ENCODE measurements at regions not wholly inside any gene's neighbourhood (a gene's known extent, or its start where the extent isn't known, plus 50 kb on each side); places are given as distances from the start of the nearest gene placed in this dataset.

GRCh38 chr11:93073508-93074280, 104.2 kb downstream of the MTNR1B start:
- Histone ChIP-seq H3K27ac (ENCODE audit: low read length) (no peak overlapping the region), H3K9me3 (ENCODE audit: insufficient read depth, low read length, severe bottlenecking) (no peaks in the 10 kb centered on the region), H4K20me1 (ENCODE audit: insufficient read depth, low read length) (no peaks in the 10 kb centered on the region)

GRCh38 chr11:93074352-93074751, 104.9 kb downstream of the MTNR1B start:
- no peak for ATAC-seq (ENCODE audit: insufficient read depth, low read depth)
- H3K9ac ChIP-seq (ENCODE audit: low read depth, low read length): no peak overlapping the region
- no peak overlapping the region for H3K4me2 ChIP-seq (ENCODE audit: insufficient read depth, low read length)
- H3K27me3 ChIP-seq (ENCODE audit: insufficient read depth, low read length, poor library complexity): no peaks in the 10 kb centered on the region
- H4K20me1 ChIP-seq (ENCODE audit: insufficient read depth, low read length): no peaks in the 10 kb centered on the region
- no peak overlapping the region for H3K27ac ChIP-seq (ENCODE audit: low read length)
- H2AFZ ChIP-seq (ENCODE audit: low read depth, low read length): no peak overlapping the region
- no peaks in the 10 kb centered on the region for H3K9me3 ChIP-seq (ENCODE audit: insufficient read depth, low read length, severe bottlenecking)
- no peaks in the 10 kb centered on the region for H3K4me1 ChIP-seq (ENCODE audit: insufficient read depth, low read length)
- no peak for DNase-seq
- H3K4me3 ChIP-seq (ENCODE audit: low read depth in 1 of 2, low read length in 2 of 2): no peak overlapping the region
- no peaks in the 10 kb centered on the region for H3K79me2 ChIP-seq (ENCODE audit: insufficient read depth, low read length)
- no peaks in the 10 kb centered on the region for H3K36me3 ChIP-seq (ENCODE audit: insufficient read depth, low read length)
- TF ChIP-seq EZH2 (IDR thresholded peaks at IDR 0.05; ENCODE audit: borderline replicate concordance, low read depth, low read length, severe bottlenecking): no peak
- no peak for TF ChIP-seq CTCF (IDR thresholded peaks at IDR 0.05; ENCODE audit: borderline replicate concordance, extremely low read depth, low read length, poor library complexity, severe bottlenecking)

More at GRCh38 chr11:93073508-93074280, 104.2 kb downstream of the MTNR1B start:
- no peaks in the 10 kb centered on the region for H3K79me2 ChIP-seq (ENCODE audit: insufficient read depth, low read length)
- no peaks in the 10 kb centered on the region for H3K27me3 ChIP-seq (ENCODE audit: insufficient read depth, low read length, poor library complexity)
- TF ChIP-seq CTCF (IDR thresholded peaks at IDR 0.05; ENCODE audit: borderline replicate concordance, extremely low read depth, low read length, poor library complexity, severe bottlenecking) (no peak), EZH2 (IDR thresholded peaks at IDR 0.05; ENCODE audit: borderline replicate concordance, low read depth, low read length, severe bottlenecking) (no peak)
- DNase-seq (no peak), ATAC-seq (ENCODE audit: insufficient read depth, low read depth) (no peak)
- H3K9ac ChIP-seq (ENCODE audit: low read depth, low read length): no peak overlapping the region
- no peak overlapping the region for H3K4me3 ChIP-seq (ENCODE audit: low read depth in 1 of 2, low read length in 2 of 2)
- H3K4me1 ChIP-seq (ENCODE audit: insufficient read depth, low read length): no peaks in the 10 kb centered on the region
- H2AFZ ChIP-seq (ENCODE audit: low read depth, low read length): no peak overlapping the region
- H3K36me3 ChIP-seq (ENCODE audit: insufficient read depth, low read length): no peaks in the 10 kb centered on the region
- H3K4me2 ChIP-seq (ENCODE audit: insufficient read depth, low read length): no peak overlapping the region

GRCh38 chr11:93075782-93076181, 106.3 kb downstream of the MTNR1B start:
- Histone ChIP-seq H3K4me1 (ENCODE audit: insufficient read depth, low read length) (no peaks in the 10 kb centered on the region), H3K36me3 (ENCODE audit: insufficient read depth, low read length) (no peaks in the 10 kb centered on the region), H3K9me3 (ENCODE audit: insufficient read depth, low read length, severe bottlenecking) (no peaks in the 10 kb centered on the region), H3K79me2 (ENCODE audit: insufficient read depth, low read length) (no peaks in the 10 kb centered on the region), H3K27ac (ENCODE audit: low read length) (no peak overlapping the region), H4K20me1 (ENCODE audit: insufficient read depth, low read length) (no peaks in the 10 kb centered on the region), H3K4me2 (ENCODE audit: insufficient read depth, low read length) (no peak overlapping the region), H2AFZ (ENCODE audit: low read depth, low read length) (no peak overlapping the region), H3K9ac (ENCODE audit: low read depth, low read length) (no peak overlapping the region), H3K27me3 (ENCODE audit: insufficient read depth, low read length, poor library complexity) (no peaks in the 10 kb centered on the region), H3K4me3 (ENCODE audit: low read depth in 1 of 2, low read length in 2 of 2) (no peak overlapping the region)
- TF ChIP-seq EZH2 (IDR thresholded peaks at IDR 0.05; ENCODE audit: borderline replicate concordance, low read depth, low read length, severe bottlenecking) (no peak), CTCF (IDR thresholded peaks at IDR 0.05; ENCODE audit: borderline replicate concordance, extremely low read depth, low read length, poor library complexity, severe bottlenecking) (no peak)
- DNase-seq (no peak), ATAC-seq (ENCODE audit: insufficient read depth, low read depth) (no peak)

Data from DND-41 (cell line).